ENCODE measurements at regions not wholly inside any gene's neighbourhood (a gene's known extent, or its start where the extent isn't known, plus 50 kb on each side); places are given as distances from the start of the nearest gene placed in this dataset.

GRCh38 chr12:38465020-38465419 is 148.4 kb downstream of the ALG10B start:
- Histone ChIP-seq H3K36me3 (no peaks in the 10 kb centered on the region), H3K27ac (no peak overlapping the region), H3K4me1 (no peaks in the 10 kb centered on the region), H3K4me3 (no peak overlapping the region), H3K9me3 (no peaks in the 10 kb centered on the region), H3K27me3 (no peaks in the 10 kb centered on the region)
- no peak for ATAC-seq
- no peak for DNase-seq
- intact Hi-C loops (cut with DNase I; ENCODE audit: low total_unique reads): no loop called here
- in situ Hi-C loops (cut with MboI; ENCODE audit: low sequenced_read_pairs in 4 of 4): loop anchor here in 1 of 4 donors (25.0 kb wide), 1 partner anchor 97 kb away; no protein-coding TSS in a partner anchor
- TF ChIP-seq CTCF (IDR thresholded peaks at IDR 0.05 in 4 of 5, conservative IDR thresholded peaks at IDR 0.05 in 1 of 5): no peak

- no peak overlapping the region for H3K27ac ChIP-seq
- H3K4me1 ChIP-seq: no peaks in the 10 kb centered on the region
- TF ChIP-seq CTCF (IDR thresholded peaks at IDR 0.05 in 4 of 5, conservative IDR thresholded peaks at IDR 0.05 in 1 of 5) (no peak), POLR2A (IDR thresholded peaks at IDR 0.05) (no peak)
- H3K9me3 ChIP-seq: no peaks in the 10 kb centered on the region
- no peaks in the 10 kb centered on the region for H3K36me3 ChIP-seq
- intact Hi-C loops (cut with DNase I; ENCODE audit: low total_unique reads) (no loop called here), in situ Hi-C loops (cut with MboI; ENCODE audit: low sequenced_read_pairs in 4 of 4) (loop anchor here in 1 of 4 donors (25.0 kb wide), 1 partner anchor 93 kb away; no protein-coding TSS in a partner anchor)
- DNase-seq (no peak), ATAC-seq (no peak)
- no peaks in the 10 kb centered on the region for H3K27me3 ChIP-seq
- no peak overlapping the region for H3K4me3 ChIP-seq
Observed at GRCh38 chr12:38469715-38470114, 153.1 kb downstream of the ALG10B start.

- no peak overlapping the region for H3K27ac ChIP-seq
- no peak overlapping the region for H3K4me3 ChIP-seq
- DNase-seq: no peak
- intact Hi-C loops (cut with DNase I; ENCODE audit: low total_unique reads) (no loop called here), in situ Hi-C loops (cut with MboI; ENCODE audit: low sequenced_read_pairs in 4 of 4) (no loop called here)
- no peaks in the 10 kb centered on the region for H3K27me3 ChIP-seq
- H3K36me3 ChIP-seq: no peaks in the 10 kb centered on the region
- H3K4me1 ChIP-seq: no peaks in the 10 kb centered on the region
- TF ChIP-seq POLR2A (IDR thresholded peaks at IDR 0.05): no peak
- no peak for TF ChIP-seq CTCF (IDR thresholded peaks at IDR 0.05 in 4 of 5, conservative IDR thresholded peaks at IDR 0.05 in 1 of 5)
- ATAC-seq: no peak
- H3K9me3 ChIP-seq: no peaks in the 10 kb centered on the region
Observed at GRCh38 chr12:38477340-38478090, 160.9 kb downstream of the ALG10B start.

- in situ Hi-C loops (cut with MboI; ENCODE audit: low sequenced_read_pairs in 4 of 4) (no loop called here), intact Hi-C loops (cut with DNase I; ENCODE audit: low total_unique reads) (no loop called here)
- Histone ChIP-seq H3K27ac (no peak overlapping the region), H3K4me1 (no peaks in the 10 kb centered on the region), H3K36me3 (no peaks in the 10 kb centered on the region), H3K27me3 (no peaks in the 10 kb centered on the region), H3K4me3 (no peak overlapping the region), H3K9me3 (no peaks in the 10 kb centered on the region)
- DNase-seq: no peak
- TF ChIP-seq POLR2A (IDR thresholded peaks at IDR 0.05): no peak
- no peak for TF ChIP-seq CTCF (IDR thresholded peaks at IDR 0.05 in 4 of 5, conservative IDR thresholded peaks at IDR 0.05 in 1 of 5)
- no peak for ATAC-seq
Observed at GRCh38 chr12:38480594-38480993, 164.0 kb downstream of the ALG10B start.
